ENCODE measurements at regions not wholly inside any gene's neighbourhood (a gene's known extent, or its start where the extent isn't known, plus 50 kb on each side); places are given as distances from the start of the nearest gene placed in this dataset.

DNA sequence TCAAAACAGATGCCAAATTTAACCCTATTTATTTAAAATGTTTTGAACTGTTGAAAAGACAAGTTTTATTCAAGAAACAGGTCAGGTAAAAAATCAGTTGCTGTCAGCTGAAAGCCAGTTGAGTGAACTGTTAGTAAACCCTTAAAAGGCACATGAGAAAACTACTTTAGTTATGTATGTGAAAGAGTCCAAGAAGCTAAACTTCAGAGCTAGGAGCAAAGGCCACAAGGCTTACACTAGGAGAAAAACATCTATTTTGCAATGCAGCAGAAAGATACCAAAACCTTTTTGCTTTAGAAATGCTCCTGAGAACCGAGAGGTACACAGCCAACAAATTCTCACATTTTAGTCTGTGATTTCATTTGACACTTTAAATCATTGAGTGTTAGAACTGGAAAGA, 375.2 kb downstream of the FSCB start:
- DNase-seq = no peak

DNA sequence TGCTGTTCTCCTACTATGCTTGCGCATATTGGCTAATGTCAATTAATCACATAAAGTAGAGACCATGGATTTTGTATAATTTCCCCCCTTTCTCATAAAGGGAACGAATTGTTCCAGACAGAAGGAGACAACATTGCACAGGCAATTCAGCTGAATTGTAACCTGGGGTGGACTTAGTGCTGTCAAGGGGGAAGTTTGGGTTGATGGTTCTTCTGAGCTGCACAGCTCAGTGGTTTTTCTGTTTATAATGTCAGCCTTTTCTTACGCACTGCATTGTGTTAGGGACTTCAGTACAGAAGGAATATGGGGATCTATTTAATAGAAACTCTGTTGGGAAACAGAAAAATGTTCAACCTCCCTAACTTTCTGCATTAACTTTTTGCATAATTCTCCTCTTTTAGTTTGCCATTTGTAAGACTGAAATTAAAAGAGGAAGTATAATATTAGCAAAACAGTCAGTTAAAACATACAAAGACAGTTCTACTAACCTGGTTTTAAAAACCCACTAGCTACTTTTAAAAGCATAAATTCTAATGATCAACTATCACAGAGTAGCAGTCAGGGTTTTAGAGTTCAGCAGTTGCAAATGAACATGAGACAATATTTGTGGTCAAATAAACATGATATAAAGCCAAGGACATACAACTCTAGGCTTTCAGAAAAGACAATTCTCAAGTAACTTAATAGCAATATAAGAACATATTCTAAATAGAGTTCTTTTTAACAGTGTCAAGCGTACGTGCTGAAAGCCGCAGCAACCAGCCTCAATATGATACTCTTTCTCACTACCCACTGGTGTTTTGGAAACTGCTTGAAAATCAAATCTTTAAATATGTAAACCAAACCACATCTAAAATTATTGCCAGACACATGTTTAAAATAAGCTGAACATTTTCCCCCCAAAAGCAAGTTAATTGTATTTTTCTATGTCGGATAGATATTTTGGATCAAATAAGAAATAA, 393.0 kb downstream of the FSCB start:
- no peak for DNase-seq

DNA sequence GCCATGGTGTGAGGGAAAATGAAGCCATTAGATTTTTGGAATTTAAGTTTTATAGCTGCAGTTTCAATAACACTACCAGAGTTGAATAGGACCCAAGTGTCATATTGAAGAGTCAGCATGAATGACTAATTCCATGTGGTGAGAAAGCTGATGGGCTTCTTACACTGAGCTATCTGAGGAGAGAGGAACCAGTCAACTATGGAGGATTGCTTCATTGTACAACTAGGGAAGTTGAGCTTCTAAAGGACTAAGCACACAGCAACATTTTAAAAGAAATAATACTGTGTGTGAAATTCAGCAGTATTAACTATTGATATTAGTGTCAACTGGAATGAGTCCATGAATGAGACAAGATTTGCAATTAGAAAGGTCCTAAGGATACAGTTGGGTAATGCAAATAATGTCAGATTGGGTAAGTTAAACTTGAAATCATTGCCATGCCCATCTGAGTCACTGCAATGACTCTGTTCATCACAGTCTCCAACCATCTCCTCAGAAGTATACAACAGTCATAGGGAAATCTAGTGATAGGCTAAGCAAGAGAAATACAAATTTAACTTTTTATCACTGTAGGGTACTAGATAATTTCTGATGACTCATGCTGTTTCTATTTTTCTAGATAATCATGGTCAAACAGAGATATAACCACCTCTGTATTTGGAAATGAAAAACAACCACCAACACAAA, 394.2 kb downstream of the FSCB start:
- no peak for DNase-seq

DNA sequence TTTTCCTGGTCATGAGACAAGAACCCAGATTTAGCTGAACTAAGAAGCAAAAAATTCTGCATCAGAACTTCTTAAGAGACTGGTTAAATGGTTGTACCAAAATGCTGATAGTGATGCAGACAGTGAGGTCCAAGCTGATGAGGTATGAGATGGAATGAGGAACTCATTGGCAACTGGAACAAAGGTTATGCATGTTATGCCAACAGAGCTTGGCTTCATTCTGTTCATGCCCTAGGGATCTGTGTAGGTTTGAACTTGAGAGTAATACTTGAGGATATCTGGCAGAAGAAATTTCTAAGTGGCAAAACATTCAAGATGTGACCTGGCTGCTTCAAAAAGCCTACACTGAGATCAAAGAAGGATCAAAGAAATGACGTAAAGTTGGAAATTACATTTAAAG, 398.0 kb downstream of the FSCB start:
- no peak for DNase-seq

DNA sequence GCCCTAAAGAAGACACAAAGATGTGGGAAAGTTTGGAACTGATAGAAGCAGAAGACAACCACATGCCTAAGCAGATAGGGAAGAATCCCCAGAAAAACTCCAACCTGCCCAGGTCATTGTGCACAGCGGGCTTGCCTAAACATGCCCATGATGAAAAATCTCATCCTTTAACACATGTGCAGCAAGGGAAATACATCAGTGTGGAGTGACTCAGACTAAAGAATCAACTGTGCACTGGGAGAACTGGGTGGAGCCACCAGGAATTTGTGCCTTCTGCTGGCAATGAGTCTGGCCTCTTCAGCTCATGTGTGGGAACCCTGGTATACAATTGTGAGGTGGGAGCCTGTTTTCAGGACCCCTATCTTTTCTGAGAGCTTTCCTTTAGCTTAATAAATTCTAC, 398.5 kb downstream of the FSCB start:
- DNase-seq = no peak

DNA sequence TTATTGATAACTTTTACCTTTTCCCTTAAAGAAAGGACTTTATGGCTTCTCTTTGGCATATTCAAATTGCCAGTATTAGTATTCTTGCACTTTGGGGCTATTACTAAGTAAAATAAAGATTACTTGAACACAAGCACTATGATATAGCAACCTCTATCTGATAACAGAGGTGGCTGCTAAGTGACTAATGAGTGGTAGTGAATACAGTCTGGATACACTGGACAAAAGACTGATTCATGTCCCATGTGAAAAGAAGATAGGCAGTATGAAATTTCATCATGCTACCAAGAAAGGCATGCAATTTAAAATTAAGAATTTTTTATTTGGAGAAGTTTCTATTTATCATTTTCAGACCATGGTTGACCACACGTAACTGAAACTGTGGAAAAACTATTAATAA, 399.9 kb downstream of the FSCB start:
- no peak for DNase-seq

DNA sequence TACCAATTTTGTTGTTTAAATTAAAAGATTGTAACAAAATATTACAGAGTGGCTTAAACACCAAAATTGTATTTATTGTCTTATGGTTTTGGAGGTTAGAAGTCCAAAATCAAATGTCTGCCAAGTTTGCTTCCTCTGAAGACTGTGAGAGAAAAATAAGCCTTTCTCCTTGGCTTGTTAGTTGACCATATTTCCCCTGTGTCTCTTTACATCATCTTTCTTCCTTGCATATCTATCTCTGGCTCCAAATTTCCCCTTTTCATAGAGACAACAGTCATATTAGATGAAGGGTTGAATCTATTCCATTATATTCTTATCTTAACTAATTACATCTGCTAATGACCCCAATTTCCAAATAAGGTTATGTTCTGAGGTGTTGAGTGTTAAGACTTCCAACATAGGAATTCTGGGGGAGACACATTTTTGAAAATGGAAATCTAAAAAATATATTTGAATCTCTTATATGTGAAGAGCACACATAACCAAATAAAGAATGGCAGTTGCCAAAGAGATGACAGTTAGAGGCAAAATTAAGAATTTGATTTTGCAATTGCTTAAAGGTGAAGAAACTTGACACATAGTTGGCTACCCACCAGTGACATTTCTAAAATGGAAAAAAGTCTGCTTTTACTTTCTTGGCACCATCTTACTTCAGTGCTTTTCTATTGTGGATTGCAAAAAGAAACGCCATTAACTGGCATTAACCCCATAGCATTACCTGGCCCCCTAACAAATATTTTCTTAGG, 407.2 kb downstream of the FSCB start:
- DNase-seq = no peak

DNA sequence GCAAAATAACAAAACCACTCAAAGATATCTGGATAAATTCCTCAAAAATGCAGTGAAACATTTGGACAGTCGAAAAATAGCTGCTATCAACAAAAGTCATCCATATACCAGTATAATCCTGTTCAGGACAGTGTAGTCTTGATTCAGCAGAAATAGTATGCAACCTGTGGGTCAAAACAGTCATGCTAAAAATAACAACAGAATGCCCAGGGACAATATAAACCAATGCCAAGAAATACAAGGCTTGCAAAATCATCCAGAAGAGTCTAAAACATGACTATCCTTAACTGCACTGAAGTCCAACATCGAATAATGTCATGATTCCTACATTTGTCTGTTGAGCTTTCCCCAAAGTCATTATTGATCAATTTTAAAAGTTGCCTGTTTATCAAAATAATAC, 425.9 kb downstream of the FSCB start:
- no peak for DNase-seq

DNA sequence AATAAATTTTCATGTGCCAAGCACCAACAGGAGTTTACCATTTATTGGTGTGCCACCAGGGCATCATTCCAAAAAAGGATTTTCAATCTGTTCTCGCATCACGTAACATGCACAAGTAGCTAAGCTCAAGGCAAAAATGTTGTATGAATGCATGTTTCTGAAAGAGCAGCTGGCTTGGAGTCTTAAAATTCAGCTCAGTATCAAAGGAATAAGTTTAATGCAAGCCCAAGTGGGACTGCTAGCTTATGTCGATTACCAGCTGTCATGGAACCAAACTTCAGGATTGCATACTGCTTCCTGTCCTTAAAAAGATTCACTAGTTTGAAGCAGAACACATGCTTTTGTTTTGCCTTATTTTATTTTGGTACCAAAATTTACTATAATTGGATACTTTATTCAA, 437.0 kb downstream of the FSCB start:
- no peak for DNase-seq

DNA sequence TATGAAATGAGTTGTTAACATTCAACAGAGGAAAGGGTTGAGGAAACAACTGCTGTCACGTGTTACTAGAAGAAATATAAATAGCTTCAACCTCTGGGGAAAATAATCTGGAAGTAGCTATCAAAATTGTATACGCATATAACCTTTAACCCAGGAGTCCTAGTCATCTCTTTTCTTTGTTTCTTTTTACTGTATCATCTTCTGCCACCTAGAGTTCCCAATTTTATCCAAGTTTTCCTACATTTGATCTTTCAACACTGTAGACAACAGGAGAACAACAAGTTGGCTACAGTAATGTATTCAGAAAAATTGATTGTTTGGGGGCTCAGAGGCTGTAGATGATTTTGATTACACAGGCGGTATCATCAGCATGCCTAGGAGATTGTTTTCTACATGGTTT, 453.7 kb downstream of the FSCB start:
- DNase-seq = no peak

DNA sequence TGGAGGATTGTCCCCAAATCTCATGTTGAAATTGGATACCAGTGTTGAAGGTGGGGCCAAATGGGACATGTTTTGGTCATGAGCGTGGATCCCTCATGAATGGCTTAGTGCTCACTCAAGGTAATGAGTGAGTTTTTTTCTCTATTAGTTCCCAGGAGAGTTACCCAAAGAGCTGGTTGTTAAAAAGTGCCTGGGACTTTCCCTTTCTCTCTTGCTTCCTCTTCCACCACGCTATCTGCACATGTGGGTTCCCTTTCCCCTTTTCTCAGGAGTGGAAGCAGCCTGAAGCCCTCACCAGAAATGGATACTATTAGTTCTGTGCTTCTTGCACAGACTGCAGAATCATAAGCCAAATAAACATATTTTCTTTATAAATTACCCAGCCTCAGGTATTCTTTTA, 465.4 kb downstream of the FSCB start:
- DNase-seq = no peak

DNA sequence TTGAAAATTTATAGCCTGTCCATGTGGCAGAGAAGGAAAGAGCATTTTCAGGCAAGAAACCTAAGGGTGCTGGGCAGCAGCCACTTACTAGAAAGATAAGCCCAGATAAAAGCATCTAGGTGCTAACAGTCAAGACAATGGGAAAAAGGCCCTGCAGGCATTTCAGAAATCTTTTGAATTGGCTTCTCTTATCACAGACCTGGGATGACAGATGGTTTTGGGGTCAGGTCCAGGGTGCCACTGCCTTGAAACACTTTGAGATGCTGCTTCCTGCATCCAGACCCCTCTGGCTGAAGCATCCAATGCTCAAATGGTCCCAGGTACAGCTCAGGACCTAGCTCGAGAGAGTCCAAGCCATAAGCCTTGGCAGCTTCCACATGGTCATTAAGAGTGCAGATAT, 466.5 kb downstream of the FSCB start:
- DNase-seq = no peak

DNA sequence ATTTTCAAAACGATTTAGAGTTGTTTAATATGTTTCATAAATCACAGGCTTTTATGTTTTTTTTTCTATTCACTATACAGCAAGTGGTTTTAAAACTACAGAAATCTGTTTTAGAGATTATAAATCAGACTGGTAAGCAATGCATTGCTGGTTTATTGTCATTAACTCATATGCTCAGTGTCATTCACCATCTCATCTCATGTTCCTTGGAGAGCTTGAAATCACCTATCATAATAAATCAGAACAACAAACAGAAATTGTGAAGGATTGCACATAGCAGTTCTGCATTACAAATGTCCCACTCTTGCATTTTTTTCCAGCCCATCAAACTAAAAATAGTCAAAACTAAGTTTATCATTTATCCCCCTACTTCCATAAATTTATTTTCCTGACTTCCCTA, 470.8 kb downstream of the FSCB start:
- no peak for DNase-seq

DNA sequence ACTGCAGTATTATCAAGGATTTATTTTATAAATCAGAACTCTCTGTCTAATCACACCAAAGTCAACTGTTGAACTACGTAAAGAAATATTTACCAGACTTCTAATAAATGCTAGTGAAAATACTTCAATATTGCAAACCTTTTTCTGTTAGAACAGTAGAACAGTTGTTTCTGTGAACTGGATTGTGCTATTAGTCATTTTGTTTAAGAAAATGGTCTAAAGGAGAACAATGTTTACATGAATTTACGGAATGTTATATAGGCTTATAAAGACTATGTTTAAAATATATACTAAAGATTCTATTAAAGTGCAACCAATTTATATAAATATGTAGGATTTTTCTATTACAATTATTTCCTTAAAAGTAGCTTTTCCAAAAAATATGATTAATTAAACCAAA, 471.4 kb downstream of the FSCB start:
- no peak for DNase-seq

DNA sequence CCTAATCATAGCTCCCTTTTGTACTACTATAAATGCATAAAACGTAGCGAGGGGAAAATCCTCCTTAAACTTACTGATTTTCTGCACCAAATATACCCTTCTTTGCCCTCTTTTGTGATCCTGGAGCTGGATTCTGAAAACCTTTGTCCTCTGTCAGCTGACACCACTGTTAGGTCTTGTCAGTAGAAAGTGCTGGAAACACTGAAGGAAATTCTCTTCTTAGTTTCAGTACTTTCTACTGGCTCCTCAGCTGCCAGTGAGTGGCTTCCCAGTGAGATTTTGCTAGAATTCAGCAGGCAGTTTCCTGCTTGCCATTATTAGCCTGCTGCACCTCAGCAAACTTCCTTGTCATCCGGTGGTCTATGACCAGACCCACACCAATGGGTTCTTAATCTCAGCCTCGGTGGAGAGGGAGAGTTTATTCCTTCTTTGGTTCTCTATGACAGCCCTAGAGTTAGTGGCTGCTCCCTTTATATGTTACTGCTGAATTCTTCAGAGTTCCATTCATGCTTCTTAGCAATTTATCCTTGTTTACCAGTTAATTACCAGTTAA, 476.2 kb downstream of the FSCB start:
- no peak for DNase-seq

DNA sequence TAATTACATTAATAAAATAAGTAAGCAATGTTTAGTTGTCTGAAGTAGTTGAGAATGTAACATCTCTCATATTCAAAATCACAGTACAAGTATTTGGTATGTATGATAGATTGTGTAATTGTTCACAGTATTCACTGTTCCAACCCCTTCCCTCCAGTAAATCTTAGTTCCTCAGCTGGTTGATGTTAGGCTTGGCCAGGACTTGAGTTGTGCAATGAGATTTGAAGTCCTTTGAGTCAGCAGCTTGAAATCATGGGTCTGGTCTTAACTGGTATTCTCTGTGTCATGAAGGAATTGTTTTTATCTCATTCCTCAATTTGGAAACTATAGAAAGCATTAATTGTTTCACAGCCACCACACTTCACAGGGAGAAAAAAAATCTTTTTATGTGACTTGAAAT, 477.1 kb downstream of the FSCB start:
- no peak for DNase-seq

DNA sequence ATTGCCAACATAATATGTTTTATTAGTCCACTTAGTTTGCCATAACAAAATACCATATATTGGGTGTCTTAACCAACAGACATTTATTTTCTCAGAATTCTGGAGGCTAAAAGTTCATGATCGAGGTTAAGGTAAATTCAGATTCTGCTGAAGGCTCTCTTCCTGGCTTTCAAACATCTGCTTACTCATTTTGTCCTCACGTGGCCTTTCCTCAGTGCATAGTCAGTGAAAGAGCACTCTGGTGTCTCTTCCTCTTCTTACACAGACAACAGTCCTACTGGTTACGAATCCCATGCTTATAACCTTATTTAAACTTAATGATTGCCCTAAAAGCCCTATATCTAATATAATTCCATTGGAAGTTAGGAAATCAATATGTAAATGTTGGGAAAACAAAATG, 479.7 kb downstream of the FSCB start:
- no peak for DNase-seq

DNA sequence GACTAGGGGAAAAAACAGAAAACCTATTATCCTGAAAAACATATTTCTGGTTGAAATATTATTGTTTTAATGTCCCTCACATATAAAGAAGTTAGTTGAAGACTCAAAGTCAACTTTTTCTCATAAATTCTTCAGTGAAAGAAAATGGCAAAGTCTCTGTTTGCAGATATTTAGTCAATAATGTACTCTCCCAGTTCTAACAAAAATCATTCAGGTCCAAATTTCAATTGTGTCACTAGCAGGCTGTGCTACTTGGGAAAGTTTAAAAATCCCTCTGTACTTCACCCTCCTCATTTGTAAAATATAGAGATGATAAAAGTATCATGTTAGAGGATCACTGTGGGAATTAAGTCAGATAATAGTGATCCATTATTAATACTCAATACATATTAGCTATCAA, 496.5 kb downstream of the FSCB start:
- DNase-seq = no peak

DNA sequence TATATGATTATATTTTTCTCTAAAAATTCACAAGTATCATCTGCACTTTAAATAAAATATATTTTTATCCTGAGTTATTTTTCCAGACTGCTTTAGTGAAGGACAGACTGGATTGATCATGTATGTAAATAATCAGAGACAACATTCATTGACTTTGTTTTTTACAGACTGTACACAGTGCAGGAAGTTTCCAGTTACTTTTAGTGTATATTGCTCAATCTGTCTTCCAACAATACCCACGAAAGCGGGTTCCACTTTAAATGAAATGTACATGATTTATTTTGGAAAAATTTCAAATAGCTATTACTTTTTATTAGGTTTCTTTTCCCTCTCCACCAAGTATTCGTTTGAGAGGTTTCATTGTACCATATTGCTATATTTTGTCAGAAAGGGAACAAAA, 497.0 kb downstream of the FSCB start:
- DNase-seq = no peak

DNA sequence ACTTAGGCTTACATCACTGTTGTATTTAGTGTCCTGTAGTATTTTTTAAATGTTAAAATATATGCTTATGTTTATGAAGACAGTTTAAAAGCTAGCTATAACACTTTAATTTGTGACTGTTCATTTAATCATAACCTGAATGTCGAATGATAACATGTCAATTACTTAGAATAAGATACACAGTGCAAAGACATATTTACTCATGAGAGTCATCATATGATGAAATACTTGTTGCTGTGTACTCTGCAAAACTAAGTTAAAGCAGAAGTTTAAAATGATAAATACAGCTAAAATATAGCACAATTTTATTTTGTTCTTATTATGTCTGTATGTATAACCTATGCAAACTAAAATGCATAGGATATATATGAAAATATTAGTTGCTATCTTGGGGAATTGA, 497.4 kb downstream of the FSCB start:
- no peak for DNase-seq

DNA sequence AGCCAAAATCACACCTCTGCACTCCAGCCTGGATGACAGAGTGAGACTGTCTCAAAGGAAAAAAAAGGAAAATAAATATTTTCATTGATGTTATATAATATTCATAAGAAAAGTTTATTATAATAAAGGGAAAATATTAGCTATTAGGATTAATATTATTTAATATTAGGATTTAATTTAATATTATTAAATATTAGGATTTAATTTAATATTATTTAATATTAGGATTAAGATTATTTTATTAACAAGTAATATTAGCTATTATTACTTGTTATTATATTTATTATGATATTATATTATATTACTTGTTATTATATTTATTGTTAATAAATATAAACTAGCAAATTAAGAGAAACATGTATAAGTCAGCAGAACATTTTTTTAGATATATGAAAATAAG, 518.1 kb downstream of the FSCB start:
- no peak for DNase-seq

DNA sequence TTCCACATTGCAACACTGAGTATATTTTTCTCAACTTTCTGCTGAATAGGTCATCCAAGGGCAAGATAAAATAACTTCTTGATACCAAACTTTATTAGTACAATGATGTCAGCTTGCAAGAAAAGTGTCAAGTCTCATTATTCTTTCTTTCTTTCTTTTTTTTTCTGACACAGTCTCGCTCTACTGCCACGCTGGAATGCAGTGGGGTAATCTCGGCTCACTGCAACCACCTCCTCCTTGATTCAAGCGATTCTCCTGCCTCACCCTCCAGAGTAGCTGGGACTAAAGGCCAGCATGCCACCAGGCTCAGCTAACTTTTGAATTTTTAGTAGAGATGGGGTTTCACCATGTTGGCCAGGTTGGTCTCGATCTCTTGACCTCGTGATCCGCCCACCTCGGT, 523.4 kb downstream of the FSCB start:
- no peak for DNase-seq

DNA sequence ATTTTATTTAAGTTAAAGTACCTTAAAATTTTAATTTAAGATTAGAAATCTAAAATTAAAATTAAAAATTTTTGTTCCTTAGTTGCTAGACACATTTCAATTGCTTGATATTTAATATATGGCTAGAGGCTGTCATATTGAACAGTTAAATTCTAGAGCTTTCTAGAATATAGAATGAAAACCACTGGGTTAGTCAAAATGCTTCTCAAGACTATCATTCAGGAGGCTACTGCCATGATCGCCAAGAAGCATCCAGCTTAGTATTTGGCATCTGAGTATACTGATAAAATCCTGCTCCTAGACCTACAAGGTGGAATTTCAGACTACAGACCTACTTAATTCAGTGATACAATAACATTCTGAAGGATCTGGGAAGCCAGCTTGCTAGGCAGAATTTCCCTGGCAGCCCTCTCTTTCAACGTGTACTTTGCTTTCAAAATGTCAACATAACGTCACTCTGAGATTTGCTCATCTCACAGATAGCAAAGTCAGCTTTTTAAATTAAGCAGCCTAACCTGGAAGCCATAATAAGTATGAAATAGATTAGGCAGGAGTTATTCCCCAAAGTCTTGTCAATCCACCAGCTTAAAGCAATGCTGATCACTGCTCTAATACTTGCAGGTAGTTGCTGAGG, 525.8 kb downstream of the FSCB start:
- DNase-seq = no peak

Data from CD4-positive, alpha-beta T cell treated with Interferon gamma for 1 hour (primary cell).